ENCODE measurements at regions not wholly inside any gene's neighbourhood (a gene's known extent, or its start where the extent isn't known, plus 50 kb on each side); places are given as distances from the start of the nearest gene placed in this dataset.

- no peak overlapping the region for H3K4me3 ChIP-seq (ENCODE audit: control insufficient read depth, low read depth, low read length)
- no peak for DNase-seq (ENCODE audit: low read depth)
- TF ChIP-seq CTCF (conservative IDR thresholded peaks at IDR 0.05; ENCODE audit: control insufficient read depth, insufficient read depth, low read depth, low read length), result no peak
Observed at GRCh38 chr22:26998129-26998528, 340.7 kb downstream of the MIAT start.

GRCh38 chr22:26998716-26999115 lies 341.3 kb downstream of the MIAT start:
- no peak for DNase-seq (ENCODE audit: low read depth)
- no peak for TF ChIP-seq CTCF (conservative IDR thresholded peaks at IDR 0.05; ENCODE audit: control insufficient read depth, insufficient read depth, low read depth, low read length)
- no peak overlapping the region for H3K4me3 ChIP-seq (ENCODE audit: control insufficient read depth, low read depth, low read length)

DNA sequence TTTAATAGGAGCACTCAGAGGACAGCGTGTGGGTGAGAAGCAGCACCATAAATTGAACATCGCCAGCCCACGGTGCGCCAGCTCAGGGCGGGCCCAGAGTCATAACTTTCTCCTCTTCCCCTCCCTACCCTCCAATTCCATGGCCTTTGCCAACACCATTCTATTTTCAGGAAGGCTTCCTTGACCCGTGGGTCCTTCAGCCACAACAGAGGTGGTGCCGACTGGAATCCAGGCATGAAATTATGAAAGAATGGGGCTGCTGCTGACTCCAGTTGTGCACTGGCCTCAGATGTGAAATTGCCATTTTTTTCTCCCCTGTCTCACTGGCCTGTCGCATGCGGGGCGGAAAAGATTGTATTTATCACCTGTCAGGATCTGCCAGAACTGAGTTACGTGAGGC lies 345.9 kb downstream of the MIAT start:
- TF ChIP-seq CTCF (conservative IDR thresholded peaks at IDR 0.05; ENCODE audit: control insufficient read depth, insufficient read depth, low read depth, low read length), result no peak
- DNase-seq (ENCODE audit: low read depth), result no peak

DNA sequence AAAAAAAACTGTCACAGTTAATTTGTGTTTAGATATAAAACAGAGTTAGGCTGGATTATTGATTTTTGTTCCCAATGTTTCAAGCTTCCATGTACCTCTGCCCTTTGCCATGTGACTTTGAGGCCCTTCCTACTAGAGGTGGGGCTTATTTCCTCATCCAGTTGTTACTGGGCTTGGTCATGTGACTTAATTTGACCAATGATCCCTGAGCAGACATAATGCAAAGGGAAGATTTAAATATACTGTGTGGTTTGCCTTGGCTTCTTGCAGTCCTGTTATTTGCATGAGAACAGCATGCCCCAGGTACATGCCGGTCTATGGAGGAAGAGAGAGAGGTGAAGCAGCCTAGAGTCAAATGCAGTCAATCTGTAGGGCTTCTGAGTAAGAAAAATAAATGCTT lies 347.0 kb downstream of the MIAT start:
- peak; percentile 3 for DNase-seq (ENCODE audit: low read depth)
- TF ChIP-seq CTCF (conservative IDR thresholded peaks at IDR 0.05; ENCODE audit: control insufficient read depth, insufficient read depth, low read depth, low read length), result no peak
- no peak overlapping the region for H3K4me3 ChIP-seq (ENCODE audit: control insufficient read depth, low read depth, low read length)

More for the DNA sequence above, 345.9 kb downstream of the MIAT start:
- H3K4me3 ChIP-seq (ENCODE audit: control insufficient read depth, low read depth, low read length), result no peak overlapping the region

- DNase-seq (ENCODE audit: low read depth), result no peak
- TF ChIP-seq CTCF (conservative IDR thresholded peaks at IDR 0.05; ENCODE audit: control insufficient read depth, insufficient read depth, low read depth, low read length), result no peak
- H3K4me3 ChIP-seq (ENCODE audit: control insufficient read depth, low read depth, low read length), result no peak overlapping the region
Observed at GRCh38 chr22:27008454-27008853, 351.1 kb downstream of the MIAT start.

DNA sequence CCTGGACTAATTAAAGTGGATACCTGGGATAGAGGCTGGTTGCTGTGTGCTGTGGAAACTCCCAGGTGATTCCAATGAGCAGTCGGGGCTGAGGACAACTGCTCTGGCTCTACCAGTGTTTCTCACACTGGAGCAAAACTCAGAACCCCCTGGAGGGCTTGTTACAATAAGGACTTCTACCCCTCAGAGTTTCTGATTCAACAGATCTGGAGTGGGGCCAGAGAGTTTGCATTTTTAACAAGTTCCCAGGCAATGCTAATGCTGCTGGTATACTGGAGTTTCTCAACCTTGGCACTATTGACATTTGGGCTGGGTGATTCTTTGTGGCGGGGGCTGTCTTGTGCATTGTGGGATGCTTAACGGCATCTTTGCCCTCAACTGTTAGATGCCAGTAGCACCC lies 353.7 kb downstream of the MIAT start:
- no peak overlapping the region for H3K4me3 ChIP-seq (ENCODE audit: control insufficient read depth, low read depth, low read length)
- no peak for DNase-seq (ENCODE audit: low read depth)
- no peak for TF ChIP-seq CTCF (conservative IDR thresholded peaks at IDR 0.05; ENCODE audit: control insufficient read depth, insufficient read depth, low read depth, low read length)

- no peak for TF ChIP-seq CTCF (conservative IDR thresholded peaks at IDR 0.05; ENCODE audit: control insufficient read depth, insufficient read depth, low read depth, low read length)
- no peak overlapping the region for H3K4me3 ChIP-seq (ENCODE audit: control insufficient read depth, low read depth, low read length)
- no peak for DNase-seq (ENCODE audit: low read depth)
Observed at GRCh38 chr22:27011717-27012116, 354.3 kb downstream of the MIAT start.

All from fibroblast of mammary gland (primary cell).